Psoas muscle (tissue), 7 donors: ENCODE measurements at regions not wholly inside any gene's neighbourhood (a gene's known extent, or its start where the extent isn't known, plus 50 kb on each side); places are given as distances from the start of the nearest gene placed in this dataset.
"Not testable (repeated sequence)": the region's sequence is repeated elsewhere in the genome, so short reads cannot be mapped to it uniquely, and the experiment has no call there.

Experiments used
- ATAC-seq, 4 donors: fragments of 200-7000 bp; cut with Tn5 transposase; one replicate each; pipeline ENCODE4 v1.9.1; 2020; ENCODE audit warnings: moderate library complexity in 3 of 4, mild to moderate bottlenecking in 2 of 4
- DNase-seq, 2 donors: peaks; one replicate each; pipeline ENCODE4 v3.0.0-alpha.2; 2020
- H3K27ac ChIP-seq: fragments of 200-600 bp; one replicate; pipeline ENCODE4 v1.8.0; 2022
- H3K27me3 ChIP-seq, 3 donors: fragments of 200-600 bp in 1 of 3; one replicate each; pipeline versions ENCODE4 v1.6.1 to v1.8.0; 2013 to 2022; ENCODE audit warnings: low read length in 2 of 3, mild to moderate bottlenecking in 2 of 3, moderate library complexity in 1 of 3; ENCODE audit not compliant: insufficient read depth in 3 of 3
- H3K36me3 ChIP-seq, 2 donors: fragments of 200-600 bp in 1 of 2; one replicate each; pipeline versions ENCODE4 v1.6.1 to v1.8.0; 2013 to 2022; ENCODE audit warnings: low read depth in 1 of 2, mild to moderate bottlenecking in 1 of 2, moderate library complexity in 1 of 2; ENCODE audit not compliant: insufficient read depth in 1 of 2
- H3K4me1 ChIP-seq: fragments of 200-600 bp; one replicate; pipeline ENCODE4 v1.8.0; 2022
- H3K4me3 ChIP-seq: fragments of 200-600 bp; one replicate; pipeline ENCODE4 v1.8.0; 2022; ENCODE audit warnings: mild to moderate bottlenecking
- H3K9me3 ChIP-seq: fragments of 200-600 bp; one replicate; pipeline ENCODE4 v1.8.0; 2022
- CTCF ChIP-seq: fragments of 200-600 bp; IDR thresholded peaks from one replicate; pipeline ENCODE4 v1.8.0; 2022; ENCODE audit warnings: antibody characterized with exemption
- WGBS, 3 donors: extraction: QIAGEN DNeasy Blood & Tissue Kit; methylation state at CpG; one replicate each; pipeline versions ENCODE4 v1.1.6 to v1.1.7; 2013; 5-methylcytosine and 5-hydroxymethylcytosine counted together
- intact Hi-C, 2 donors: fragments of 100-400 bp; cut with DNase I; formaldehyde crosslinking; loops; one replicate each; pipeline versions ENCODE4 v1.11.0 to v1.14.2; 2022
- donor health status: healthy with polysubstance abuse.
- donor health status: DM: no; HTN: no; CAD: no; lungs with moderate emphysema.
- donor health status: Bipolar disorder and iron deficiency.
- donor health status: healthy.
- donor health status: DM: yes; HTN: yes; CAD: no.
- donor health status: DM: no; HTN: no; CAD: no.
- donor health status: DM: yes; HTN: yes; CAD: no.

DNA sequence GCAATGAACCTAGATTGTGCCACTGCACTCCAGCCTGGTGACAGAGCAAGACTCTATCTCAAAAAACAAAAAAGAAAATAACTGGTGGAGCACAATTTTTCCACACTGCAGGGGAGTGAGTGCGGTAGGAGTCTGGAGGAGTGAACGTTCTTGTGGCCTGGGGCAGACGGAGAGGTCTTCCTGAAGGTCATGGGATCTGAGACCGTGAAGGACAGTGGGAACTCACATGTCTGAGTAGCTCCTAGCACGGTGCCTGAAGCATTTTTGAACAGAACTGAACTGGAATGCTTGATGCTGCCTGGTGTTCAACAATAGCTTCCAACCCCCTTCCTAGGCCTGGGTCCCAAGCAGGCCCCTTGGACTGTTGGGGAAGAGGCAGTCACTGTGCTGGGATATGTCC lies 84.3 kb upstream of the PODXL start:
- WGBS, 3 donors = 73 to 80% (median 74%) methylated on average over 5 of the region's 5 CpGs
- Histone ChIP-seq H3K4me3 (no peak overlapping the region), H3K36me3 (no peaks in the 10 kb centered on the region), H3K27me3 (no peaks in the 10 kb centered on the region), H3K4me1 (no peaks in the 10 kb centered on the region), H3K9me3 (no peaks in the 10 kb centered on the region), H3K27ac (no peak overlapping the region)
- TF ChIP-seq CTCF = no peak
- DNase-seq (no peak), ATAC-seq (no peak)
- intact Hi-C loops = no loop called here

DNA sequence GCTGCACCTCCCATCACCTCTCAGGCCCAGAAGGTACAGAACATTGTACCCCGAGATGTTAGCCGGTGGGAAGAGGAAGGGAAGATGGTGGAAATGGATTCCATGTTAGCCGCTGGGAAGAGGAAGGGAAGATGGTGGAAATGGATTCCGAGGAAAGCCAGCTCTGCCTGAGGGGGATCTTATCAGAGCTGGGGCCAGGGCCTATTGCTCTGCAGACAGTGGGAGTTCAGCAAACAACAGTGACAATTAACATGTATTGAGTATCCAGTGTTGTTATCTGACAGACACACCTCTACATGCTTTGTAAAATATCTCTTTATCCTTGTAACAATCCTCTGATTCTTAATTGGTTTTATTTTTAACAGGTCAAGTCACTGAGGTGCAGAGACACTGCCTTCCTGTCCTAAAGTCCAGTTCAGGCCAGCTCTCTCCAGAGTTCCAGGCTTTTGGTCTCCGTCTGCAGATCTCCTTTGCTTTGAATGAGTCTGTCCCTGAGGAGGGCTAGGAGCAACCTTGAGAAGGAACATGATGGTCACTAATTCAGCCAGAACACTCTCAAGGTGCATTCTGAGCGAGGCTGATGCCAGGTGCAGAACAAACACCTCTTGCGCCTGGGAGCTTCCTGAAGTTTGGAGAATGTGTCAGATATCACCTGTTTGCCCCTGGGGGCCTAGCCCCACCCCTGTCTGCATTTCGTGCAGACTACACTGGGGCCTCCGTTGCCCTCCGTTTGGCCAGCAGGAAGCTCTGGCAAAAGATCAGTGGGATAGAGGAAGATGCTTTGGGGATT lies 82.4 kb upstream of the PODXL start:
- no peak for DNase-seq
- no peak overlapping the region for H3K27ac ChIP-seq
- no peaks in the 10 kb centered on the region for H3K27me3 ChIP-seq
- TF ChIP-seq CTCF = no peak
- ATAC-seq = no peak
- no peaks in the 10 kb centered on the region for H3K9me3 ChIP-seq
- intact Hi-C loops = no loop called here
- WGBS, 3 donors = 70 to 71% (median 70%) methylated on average over 10 of the region's 10 CpGs
- no peaks in the 10 kb centered on the region for H3K36me3 ChIP-seq
- no peaks in the 10 kb centered on the region for H3K4me1 ChIP-seq
- H3K4me3 ChIP-seq = no peak overlapping the region

GRCh38 chr7:131637859-131638258 lies 81.4 kb upstream of the PODXL start:
- DNase-seq (no peak), ATAC-seq (no peak)
- intact Hi-C loops = no loop called here

DNA sequence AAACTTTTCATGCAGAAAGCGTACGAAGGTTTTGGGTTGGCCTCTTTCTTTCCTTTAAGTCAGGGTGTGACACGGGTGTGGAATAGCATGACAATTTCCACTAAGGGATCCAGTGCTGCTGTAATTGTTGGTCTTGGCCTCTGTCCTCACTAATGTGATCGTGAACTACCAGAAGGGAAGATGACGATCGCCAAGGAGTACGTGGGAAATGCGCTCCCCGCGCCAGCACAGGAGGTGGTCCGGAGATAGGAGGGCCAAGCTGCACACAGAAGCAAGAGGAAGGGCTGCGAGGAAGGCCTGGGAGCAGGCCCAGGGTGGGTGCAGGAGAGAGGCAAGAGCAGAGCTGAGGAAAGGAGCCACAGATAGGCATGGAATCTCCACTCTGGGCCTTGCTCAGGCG lies 79.7 kb upstream of the PODXL start:
- WGBS, 3 donors = 71 to 82% (median 77%) methylated on average over 13 of the region's 13 CpGs
- DNase-seq (peak; percentile 47 to 60), ATAC-seq (peak in 1 of 4 donors; percentile 17)
- Histone ChIP-seq H3K36me3 (no peaks in the 10 kb centered on the region), H3K27ac (no peak overlapping the region), H3K4me3 (no peak overlapping the region), H3K9me3 (no peaks in the 10 kb centered on the region), H3K27me3 (no peaks in the 10 kb centered on the region), H3K4me1 (no peaks in the 10 kb centered on the region)
- no peak for TF ChIP-seq CTCF
- intact Hi-C loops = no loop called here

More at GRCh38 chr7:131637859-131638258, 81.4 kb upstream of the PODXL start:
- no peak overlapping the region for H3K27ac ChIP-seq
- WGBS, 3 donors = 78 to 86% (median 85%) methylated on average over 8 of the region's 8 CpGs
- H3K4me3 ChIP-seq = no peak overlapping the region
- TF ChIP-seq CTCF = no peak
- H3K36me3 ChIP-seq = no peaks in the 10 kb centered on the region
- H3K27me3 ChIP-seq = no peaks in the 10 kb centered on the region
- no peaks in the 10 kb centered on the region for H3K4me1 ChIP-seq
- no peaks in the 10 kb centered on the region for H3K9me3 ChIP-seq

GRCh38 chr7:131634197-131634596 lies 77.8 kb upstream of the PODXL start:
- H3K27me3 ChIP-seq, H3K4me3 ChIP-seq, ATAC-seq, H3K27ac ChIP-seq, H3K36me3 ChIP-seq, H3K4me1 ChIP-seq, H3K9me3 ChIP-seq, intact Hi-C loops, DNase-seq: not testable (repeated sequence)
